ENCODE measurements at regions not wholly inside any gene's neighbourhood (a gene's known extent, or its start where the extent isn't known, plus 50 kb on each side); places are given as distances from the start of the nearest gene placed in this dataset.

- H3K36me3 ChIP-seq (ENCODE audit: control insufficient read depth, low read length), result no peaks in the 10 kb centered on the region
- no peak overlapping the region for H3K27ac ChIP-seq (ENCODE audit: low read depth, low read length)
Observed at GRCh38 chr2:18154812-18155211, 276.3 kb downstream of the KCNS3 start.

GRCh38 chr2:18154259-18154658, 275.8 kb downstream of the KCNS3 start:
- Histone ChIP-seq H3K27ac (ENCODE audit: low read depth, low read length) (no peak overlapping the region), H3K27me3 (ENCODE audit: control insufficient read depth, low read length) (no peaks in the 10 kb centered on the region; the same call in 1 of the 2 replicates), H3K36me3 (ENCODE audit: control insufficient read depth, low read length) (no peaks in the 10 kb centered on the region), H4K20me1 (ENCODE audit: control insufficient read depth, insufficient read depth, low read depth, low read length) (no peaks in the 10 kb centered on the region), H3K9me3 (ENCODE audit: control insufficient read depth, insufficient read depth, low read length) (no peaks in the 10 kb centered on the region), H3K4me2 (ENCODE audit: low read length) (no peak overlapping the region), H3K4me3 (ENCODE audit: low read length) (no peak overlapping the region), H3K79me2 (ENCODE audit: control insufficient read depth, low read length) (no peaks in the 10 kb centered on the region), H3K4me1 (ENCODE audit: control insufficient read depth, low read length) (no peaks in the 10 kb centered on the region), H3K9me2 (replicated peaks; ENCODE audit: control insufficient read depth, low read length) (no peaks in the 10 kb centered on the region), H3F3A (ENCODE audit: control insufficient read depth, insufficient read depth) (no peaks in the 10 kb centered on the region)
- TF ChIP-seq CTCF (IDR thresholded peaks at IDR 0.05; ENCODE audit: low read depth, low read length, poor library complexity, severe bottlenecking) (no peak), EZH2phosphoT487 (IDR thresholded peaks at IDR 0.05; ENCODE audit: borderline replicate concordance, low read length) (no peak)

More at GRCh38 chr2:18154812-18155211, 276.3 kb downstream of the KCNS3 start:
- Histone ChIP-seq H4K20me1 (ENCODE audit: control insufficient read depth, insufficient read depth, low read depth, low read length) (no peaks in the 10 kb centered on the region), H3K4me1 (ENCODE audit: control insufficient read depth, low read length) (no peaks in the 10 kb centered on the region), H3K27me3 (ENCODE audit: control insufficient read depth, low read length) (no peaks in the 10 kb centered on the region; the same call in 1 of the 2 replicates), H3K4me2 (ENCODE audit: low read length) (no peak overlapping the region), H3K9me3 (ENCODE audit: control insufficient read depth, insufficient read depth, low read length) (no peaks in the 10 kb centered on the region), H3K9me2 (replicated peaks; ENCODE audit: control insufficient read depth, low read length) (no peaks in the 10 kb centered on the region), H3K4me3 (ENCODE audit: low read length) (no peak overlapping the region), H3K79me2 (ENCODE audit: control insufficient read depth, low read length) (no peaks in the 10 kb centered on the region), H3F3A (ENCODE audit: control insufficient read depth, insufficient read depth) (no peaks in the 10 kb centered on the region)
- no peak for TF ChIP-seq CTCF (IDR thresholded peaks at IDR 0.05; ENCODE audit: low read depth, low read length, poor library complexity, severe bottlenecking)
- TF ChIP-seq EZH2phosphoT487 (IDR thresholded peaks at IDR 0.05; ENCODE audit: borderline replicate concordance, low read length), result no peak

- Histone ChIP-seq H3K4me3 (ENCODE audit: low read length) (no peak overlapping the region), H3K27me3 (ENCODE audit: control insufficient read depth, low read length) (no peaks in the 10 kb centered on the region), H4K20me1 (ENCODE audit: control insufficient read depth, insufficient read depth, low read depth, low read length) (no peaks in the 10 kb centered on the region), H3K4me2 (ENCODE audit: low read length) (no peak overlapping the region), H3F3A (ENCODE audit: control insufficient read depth, insufficient read depth) (no peaks in the 10 kb centered on the region), H3K4me1 (ENCODE audit: control insufficient read depth, low read length) (no peaks in the 10 kb centered on the region), H3K79me2 (ENCODE audit: control insufficient read depth, low read length) (no peaks in the 10 kb centered on the region), H3K9me3 (ENCODE audit: control insufficient read depth, insufficient read depth, low read length) (no peaks in the 10 kb centered on the region), H3K9me2 (replicated peaks; ENCODE audit: control insufficient read depth, low read length) (no peaks in the 10 kb centered on the region), H3K27ac (ENCODE audit: low read depth, low read length) (no peak overlapping the region), H3K36me3 (ENCODE audit: control insufficient read depth, low read length) (no peaks in the 10 kb centered on the region)
- TF ChIP-seq EZH2phosphoT487 (IDR thresholded peaks at IDR 0.05; ENCODE audit: borderline replicate concordance, low read length) (no peak), CTCF (IDR thresholded peaks at IDR 0.05; ENCODE audit: low read depth, low read length, poor library complexity, severe bottlenecking) (no peak)
Observed at GRCh38 chr2:18153741-18154140, 275.3 kb downstream of the KCNS3 start.
